ENCODE measurements at regions not wholly inside any gene's neighbourhood (a gene's known extent, or its start where the extent isn't known, plus 50 kb on each side); places are given as distances from the start of the nearest gene placed in this dataset.
"Not testable (repeated sequence)": the region's sequence is repeated elsewhere in the genome, so short reads cannot be mapped to it uniquely, and the experiment has no call there.

- in situ Hi-C loops (cut with HindIII; ENCODE audit: low sequenced_read_pairs) = not testable (repeated sequence)
Observed at GRCh38 chr22:22296047-22296446, 51.5 kb downstream of the VPREB1 start.

DNA sequence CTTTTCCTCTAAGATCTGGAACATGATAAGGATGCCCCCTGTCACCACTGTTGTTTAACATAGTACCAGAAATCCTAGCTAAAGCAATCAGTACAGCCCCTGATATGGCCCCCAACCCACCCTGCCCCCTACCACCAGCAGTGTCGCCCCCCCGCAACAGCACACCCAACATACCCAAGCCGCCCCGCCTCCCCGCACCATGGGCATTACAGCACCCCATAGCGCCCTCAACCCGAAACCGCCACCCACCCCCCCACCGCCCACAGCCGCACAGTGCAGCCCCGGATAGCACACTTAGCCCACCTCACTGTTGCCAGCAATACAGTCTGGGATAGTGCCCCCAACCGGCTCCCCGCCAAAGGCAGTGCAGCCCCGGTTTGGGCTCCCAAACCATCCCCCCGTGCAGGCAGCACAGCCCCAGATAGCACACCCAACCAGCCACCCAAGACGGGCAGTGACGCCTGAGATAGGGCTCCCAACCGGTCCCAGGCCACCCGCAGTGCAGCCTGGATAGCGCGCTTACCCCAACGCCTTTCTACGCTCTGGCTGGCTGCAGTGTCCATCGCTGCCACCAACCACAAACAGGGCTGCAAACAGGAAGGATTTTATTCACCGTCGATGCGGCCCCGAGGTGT is 52.7 kb downstream of the VPREB1 start:
- DNase-seq (ENCODE audit: low spot score) = peak; percentile 7
- in situ Hi-C loops (cut with HindIII; ENCODE audit: low sequenced_read_pairs) = not testable (repeated sequence)

More at GRCh38 chr22:22296047-22296446, 51.5 kb downstream of the VPREB1 start:
- DNase-seq (ENCODE audit: low spot score) = not testable (repeated sequence)

DNA sequence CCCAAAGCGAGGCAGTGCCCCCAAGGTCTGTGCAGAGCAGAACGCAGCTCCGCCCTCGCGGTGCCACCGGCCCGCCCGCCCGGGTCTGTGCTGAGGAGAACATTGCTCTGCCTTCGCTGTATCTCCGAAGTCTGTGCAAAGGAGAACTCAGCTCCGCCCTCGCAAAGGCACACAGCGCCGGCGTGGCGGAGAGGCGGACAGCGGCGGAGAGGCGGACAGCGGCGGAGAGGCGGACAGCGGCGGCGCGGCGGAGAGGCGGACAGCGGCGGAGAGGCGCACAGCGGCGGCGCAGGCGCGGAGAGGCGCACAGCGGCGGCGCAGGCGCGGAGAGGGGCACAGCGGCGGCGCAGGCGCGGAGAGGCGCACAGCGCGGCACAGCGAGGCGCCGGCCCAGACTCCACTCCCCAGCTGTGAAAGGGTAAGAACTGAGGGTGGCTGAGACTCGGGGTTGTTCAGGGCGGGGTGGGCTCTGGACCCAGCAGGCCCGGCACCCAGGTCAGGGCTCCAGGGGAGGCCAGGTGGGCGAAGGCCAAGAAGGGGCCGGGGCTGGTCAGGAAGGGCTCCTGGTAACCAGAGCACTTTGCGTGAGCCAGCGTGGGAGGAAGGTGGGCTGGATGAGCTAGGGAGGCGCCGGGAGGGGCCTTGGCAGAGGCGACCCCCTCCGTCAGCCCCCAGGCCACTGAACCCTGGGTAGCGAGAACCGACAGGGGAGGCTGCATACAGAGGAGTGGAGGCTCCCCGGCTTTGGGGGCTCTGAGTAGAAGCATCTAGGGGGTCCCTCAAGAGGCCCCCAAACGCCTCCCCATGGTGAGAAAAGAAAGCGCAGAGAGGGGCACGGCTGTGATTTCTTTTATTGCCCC is 53.4 kb downstream of the VPREB1 start:
- in situ Hi-C loops (cut with HindIII; ENCODE audit: low sequenced_read_pairs) = not testable (repeated sequence)
- DNase-seq (ENCODE audit: low spot score) = peak; percentile 38

GRCh38 chr22:22298654-22299009 is 54.0 kb downstream of the VPREB1 start:
- in situ Hi-C loops (cut with HindIII; ENCODE audit: low sequenced_read_pairs); DNase-seq (ENCODE audit: low spot score): not testable (repeated sequence)

GRCh38 chr22:22300511-22300910 is 55.9 kb downstream of the VPREB1 start:
- in situ Hi-C loops (cut with HindIII; ENCODE audit: low sequenced_read_pairs); DNase-seq (ENCODE audit: low spot score): not testable (repeated sequence)

DNA sequence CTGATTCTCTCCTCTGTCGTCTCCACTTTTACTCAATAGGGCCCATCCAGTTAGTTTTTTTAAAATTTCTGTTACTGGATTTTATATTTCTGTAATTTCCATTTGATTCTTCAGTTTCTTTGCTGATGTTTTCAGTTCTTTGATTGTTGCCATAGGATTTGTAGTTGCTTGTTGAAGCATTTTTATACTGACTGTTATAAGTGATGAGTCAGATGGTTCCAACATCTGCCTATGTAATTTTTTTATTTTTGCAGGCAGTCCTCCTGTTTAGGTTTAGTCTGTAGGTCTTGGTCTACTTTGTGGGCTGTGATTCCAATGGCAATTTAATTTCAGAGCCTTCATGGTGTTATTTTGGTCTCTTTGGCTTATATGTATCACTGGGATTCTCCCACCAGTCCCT is 56.4 kb downstream of the VPREB1 start:
- DNase-seq (ENCODE audit: low spot score); in situ Hi-C loops (cut with HindIII; ENCODE audit: low sequenced_read_pairs): not testable (repeated sequence)

DNA sequence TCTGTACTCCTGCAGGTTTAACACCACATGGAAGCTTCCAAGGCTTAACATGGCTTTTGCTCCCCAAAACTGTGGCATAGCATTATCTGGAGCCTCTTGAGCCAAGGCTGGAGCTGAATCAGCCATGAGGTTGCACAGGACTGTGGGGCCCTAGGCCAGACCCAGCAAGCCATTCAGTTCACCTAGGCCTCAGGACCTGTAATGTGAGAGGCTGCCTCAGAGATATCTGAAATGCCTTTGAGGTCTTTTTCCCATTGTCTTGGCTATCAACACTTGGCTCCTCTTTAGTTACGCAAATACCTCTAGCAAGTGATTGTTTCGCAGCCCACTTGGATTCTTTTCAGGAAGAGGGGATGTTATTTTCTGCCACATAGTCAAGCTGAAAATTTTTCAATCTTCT is 72.0 kb downstream of the VPREB1 start:
- in situ Hi-C loops (cut with HindIII; ENCODE audit: low sequenced_read_pairs) = no loop called here

DNA sequence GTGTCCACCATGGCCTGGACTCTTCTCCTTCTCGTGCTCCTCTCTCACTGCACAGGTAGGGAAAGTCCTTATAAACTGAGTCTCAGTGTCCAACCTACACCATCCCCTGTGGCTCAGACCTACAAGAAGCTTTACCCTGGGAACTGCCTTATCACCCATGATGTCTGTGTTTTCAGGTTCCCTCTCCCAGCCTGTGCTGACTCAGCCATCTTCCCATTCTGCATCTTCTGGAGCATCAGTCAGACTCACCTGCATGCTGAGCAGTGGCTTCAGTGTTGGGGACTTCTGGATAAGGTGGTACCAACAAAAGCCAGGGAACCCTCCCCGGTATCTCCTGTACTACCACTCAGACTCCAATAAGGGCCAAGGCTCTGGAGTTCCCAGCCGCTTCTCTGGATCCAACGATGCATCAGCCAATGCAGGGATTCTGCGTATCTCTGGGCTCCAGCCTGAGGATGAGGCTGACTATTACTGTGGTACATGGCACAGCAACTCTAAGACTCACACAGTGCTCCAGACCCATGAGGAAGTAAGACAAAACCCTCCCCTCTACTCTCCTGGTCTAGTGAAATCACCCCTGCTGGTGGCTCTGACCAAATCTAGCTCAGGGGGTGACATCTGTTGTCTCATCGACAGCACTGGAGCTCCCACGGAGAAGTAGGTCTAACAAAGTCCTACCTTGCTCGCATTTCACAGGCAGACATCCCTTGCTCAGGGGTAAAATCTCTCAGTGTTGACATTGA is 74.3 kb downstream of the VPREB1 start:
- in situ Hi-C loops (cut with HindIII; ENCODE audit: low sequenced_read_pairs) = no loop called here

More for the DNA sequence above, 72.0 kb downstream of the VPREB1 start:
- DNase-seq (ENCODE audit: low spot score) = no peak

DNA sequence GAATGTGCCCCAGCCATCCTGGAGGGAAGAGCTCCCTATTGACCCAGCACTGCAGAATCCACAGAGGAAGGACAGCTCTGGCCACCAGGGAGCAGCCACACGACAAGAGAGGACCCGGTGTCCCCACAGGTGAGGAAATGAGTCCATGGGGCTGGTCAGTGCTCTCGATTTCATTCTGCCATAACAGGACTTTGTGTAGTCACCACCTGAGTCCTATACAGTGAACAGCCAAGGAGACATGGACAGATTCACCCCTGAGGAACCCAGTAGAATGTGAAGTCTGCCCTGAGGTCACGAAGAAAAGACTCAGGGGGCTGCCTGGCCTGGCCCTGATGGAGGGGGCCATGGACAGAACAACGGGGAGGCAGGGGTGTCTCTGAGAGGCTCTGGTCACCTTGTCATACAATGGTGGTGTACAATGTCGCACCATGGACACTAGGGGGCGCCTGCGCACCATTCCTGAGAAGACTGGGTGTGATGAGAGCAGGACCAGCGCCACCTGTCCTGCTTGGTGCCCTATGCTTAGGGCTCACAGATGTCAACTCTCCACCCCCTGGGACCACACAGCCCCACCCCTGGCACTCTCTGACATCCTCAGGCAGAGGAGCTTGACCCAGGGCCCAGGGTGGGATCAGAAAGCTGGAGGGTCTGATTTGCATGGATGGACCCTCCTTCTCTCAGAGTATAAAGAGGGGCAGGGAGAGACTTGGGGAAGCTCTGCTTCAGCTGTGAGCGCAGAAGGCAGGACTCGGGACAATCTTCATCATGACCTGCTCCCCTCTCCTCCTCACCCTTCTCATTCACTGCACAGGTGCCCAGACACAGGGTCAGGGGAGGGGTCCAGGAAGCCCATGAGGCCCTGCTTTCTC is 77.4 kb downstream of the VPREB1 start:
- peak; percentile 65 for DNase-seq (ENCODE audit: low spot score)
- in situ Hi-C loops (cut with HindIII; ENCODE audit: low sequenced_read_pairs) = not testable (repeated sequence)

More for the DNA sequence above, 74.3 kb downstream of the VPREB1 start:
- DNase-seq (ENCODE audit: low spot score) = no peak

GRCh38 chr22:22322792-22323191 is 78.2 kb downstream of the VPREB1 start:
- DNase-seq (ENCODE audit: low spot score) = no peak
- in situ Hi-C loops (cut with HindIII; ENCODE audit: low sequenced_read_pairs) = no loop called here

- DNase-seq (ENCODE audit: low spot score) = no peak
- in situ Hi-C loops (cut with HindIII; ENCODE audit: low sequenced_read_pairs) = no loop called here
Observed at GRCh38 chr22:22327723-22328122, 83.1 kb downstream of the VPREB1 start.

DNA sequence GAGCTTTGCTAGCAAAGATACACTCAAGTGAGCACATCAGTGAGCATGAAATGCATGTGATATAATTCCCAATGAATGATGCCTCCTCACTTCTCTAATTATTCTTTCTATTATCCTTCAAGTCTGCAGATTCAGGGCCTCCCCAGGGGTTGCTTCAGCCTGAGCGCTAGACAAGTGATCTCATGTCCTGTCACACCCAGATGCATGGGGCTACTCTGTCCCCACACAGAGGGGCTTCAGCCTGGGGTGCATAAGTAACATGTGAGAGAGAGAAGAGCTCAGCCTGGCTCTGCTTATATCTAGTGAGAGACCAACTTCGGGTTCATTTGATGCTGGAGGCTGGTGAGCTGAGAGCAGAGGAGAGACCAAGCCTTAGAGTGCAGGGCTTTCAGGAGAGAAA is 85.2 kb downstream of the VPREB1 start:
- no peak for DNase-seq (ENCODE audit: low spot score)
- in situ Hi-C loops (cut with HindIII; ENCODE audit: low sequenced_read_pairs) = no loop called here

GRCh38 chr22:22335640-22336039 is 91.1 kb downstream of the VPREB1 start:
- in situ Hi-C loops (cut with HindIII; ENCODE audit: low sequenced_read_pairs) = not testable (repeated sequence)

DNA sequence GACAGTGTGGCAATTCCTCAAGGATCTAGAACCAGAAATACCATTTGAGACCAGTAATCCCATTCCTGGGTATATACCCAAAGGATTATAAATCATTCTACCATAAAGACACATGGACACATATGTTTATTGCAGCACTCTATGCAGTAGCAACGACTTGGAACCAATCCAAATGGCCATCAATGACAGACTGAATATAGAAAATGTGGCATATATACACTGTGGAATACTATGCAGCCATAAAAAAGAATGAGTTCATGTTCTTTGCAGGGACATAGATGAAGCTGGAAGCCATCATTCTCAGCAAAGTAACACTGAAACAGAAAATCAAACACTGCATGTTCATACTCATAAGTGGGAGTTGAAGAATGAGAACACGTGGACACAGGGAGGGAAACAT is 91.7 kb downstream of the VPREB1 start:
- in situ Hi-C loops (cut with HindIII; ENCODE audit: low sequenced_read_pairs); DNase-seq (ENCODE audit: low spot score): not testable (repeated sequence)

More at GRCh38 chr22:22335640-22336039, 91.1 kb downstream of the VPREB1 start:
- not testable (repeated sequence) for DNase-seq (ENCODE audit: low spot score)

GRCh38 chr22:22338778-22339177 is 94.2 kb downstream of the VPREB1 start:
- in situ Hi-C loops (cut with HindIII; ENCODE audit: low sequenced_read_pairs); DNase-seq (ENCODE audit: low spot score): not testable (repeated sequence)

GRCh38 chr22:22341736-22342135 is 97.2 kb downstream of the VPREB1 start:
- in situ Hi-C loops (cut with HindIII; ENCODE audit: low sequenced_read_pairs) = no loop called here

GRCh38 chr22:22342697-22343580 is 98.4 kb downstream of the VPREB1 start:
- peak; percentile 37 for DNase-seq (ENCODE audit: low spot score)
- in situ Hi-C loops (cut with HindIII; ENCODE audit: low sequenced_read_pairs) = no loop called here

More at GRCh38 chr22:22341736-22342135, 97.2 kb downstream of the VPREB1 start:
- no peak for DNase-seq (ENCODE audit: low spot score)

All from G401 (cell line).